ENCODE measurements at regions not wholly inside any gene's neighbourhood (a gene's known extent, or its start where the extent isn't known, plus 50 kb on each side); places are given as distances from the start of the nearest gene placed in this dataset.
"Not testable (repeated sequence)": the region's sequence is repeated elsewhere in the genome, so short reads cannot be mapped to it uniquely, and the experiment has no call there.

DNA sequence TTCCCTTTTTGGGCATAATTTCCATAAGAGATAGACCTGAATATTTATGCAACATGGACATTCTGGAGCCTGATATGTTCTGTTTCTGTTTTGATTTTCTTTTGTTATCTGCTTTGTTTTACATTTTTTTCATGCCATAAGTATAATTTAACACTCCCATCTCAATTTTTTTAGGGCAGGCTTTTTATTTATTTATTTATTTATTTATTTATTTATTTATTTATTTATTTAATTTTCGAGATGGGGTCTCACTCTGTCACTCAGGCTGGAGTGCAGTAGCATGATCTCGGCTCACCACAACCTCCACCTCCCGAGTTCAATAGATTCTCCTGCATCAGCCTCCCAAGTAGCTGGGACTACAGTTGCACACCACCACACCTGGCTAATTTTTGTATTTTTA is 427.6 kb downstream of the ZNF804A start:
- H2BK12ac ChIP-seq (ENCODE audit: low read length in 2 of 2); H2BK5ac ChIP-seq (ENCODE audit: low read depth, low read length, poor library complexity, severe bottlenecking); H3K23ac ChIP-seq (ENCODE audit: low read length in 2 of 2); H2AK5ac ChIP-seq (ENCODE audit: low read length, severe bottlenecking); H3K14ac ChIP-seq (ENCODE audit: low read length in 2 of 2); DNase-seq; H3K27ac ChIP-seq (ENCODE audit: low read length, poor library complexity, severe bottlenecking); H3K4me1 ChIP-seq (ENCODE audit: control insufficient read depth, insufficient read depth, low read depth, low read length); H3K18ac ChIP-seq (ENCODE audit: low read depth in 1 of 2, low read length in 2 of 2); H3K27me3 ChIP-seq (ENCODE audit: control insufficient read depth in 1 of 2, insufficient read depth in 1 of 2, low read length in 2 of 2); H4K91ac ChIP-seq (ENCODE audit: low read length); H3K79me1 ChIP-seq (replicated peaks; ENCODE audit: low read length, poor library complexity, severe bottlenecking); H3K9ac ChIP-seq (ENCODE audit: low read length); H4K8ac ChIP-seq (ENCODE audit: low read length); H3K4ac ChIP-seq (ENCODE audit: low read depth in 1 of 2, low read length in 2 of 2); H3K4me3 ChIP-seq (ENCODE audit: insufficient read depth in 1 of 2, low read depth in 1 of 2, low read length in 2 of 2); H2BK15ac ChIP-seq (ENCODE audit: low read depth, poor library complexity, severe bottlenecking); H2BK120ac ChIP-seq (ENCODE audit: low read depth, low read length); H3K36me3 ChIP-seq (ENCODE audit: control insufficient read depth in 1 of 2, insufficient read depth in 2 of 2, low read depth in 1 of 2, low read length in 2 of 2); H2AFZ ChIP-seq (ENCODE audit: low read depth, low read length); H3K4me2 ChIP-seq (ENCODE audit: low read length, poor library complexity, severe bottlenecking): not testable (repeated sequence)
- 94% methylated on average over 2 of the region's 3 CpGs for WGBS
- peaks cover 31% of the 10 kb centered on the region for H3K9me3 ChIP-seq (ENCODE audit: control insufficient read depth, low read length)

DNA sequence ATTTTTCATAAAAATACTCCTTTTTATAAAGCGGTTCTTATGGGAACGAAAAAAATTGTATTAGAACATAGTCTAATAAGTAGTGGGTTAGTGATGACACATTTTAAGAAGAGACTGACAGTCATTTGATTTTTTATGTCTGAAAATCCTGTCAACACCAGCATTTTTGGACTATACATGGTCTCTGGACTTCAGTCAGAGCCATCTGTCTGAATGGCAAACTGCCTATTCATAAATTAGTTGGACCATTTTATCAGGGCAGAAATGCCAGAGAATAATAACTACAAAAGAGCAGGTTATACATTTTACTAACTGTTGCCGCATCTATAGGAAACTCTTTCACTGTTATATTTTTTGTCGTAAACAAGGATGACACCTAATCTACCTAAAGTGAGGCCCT is 437.6 kb downstream of the ZNF804A start:
- H3K9ac ChIP-seq (ENCODE audit: low read length): no peak overlapping the region
- no peak overlapping the region for H2BK5ac ChIP-seq (ENCODE audit: low read depth, low read length, poor library complexity, severe bottlenecking)
- no peaks in the 10 kb centered on the region for H3K36me3 ChIP-seq (ENCODE audit: control insufficient read depth in 1 of 2, insufficient read depth in 2 of 2, low read depth in 1 of 2, low read length in 2 of 2)
- H2AFZ ChIP-seq (ENCODE audit: low read depth, low read length): no peak overlapping the region
- no peak for DNase-seq
- no peaks in the 10 kb centered on the region for H3K4me1 ChIP-seq (ENCODE audit: control insufficient read depth, insufficient read depth, low read depth, low read length)
- H3K18ac ChIP-seq (ENCODE audit: low read depth in 1 of 2, low read length in 2 of 2): no peak overlapping the region
- H4K91ac ChIP-seq (ENCODE audit: low read length): no peak overlapping the region
- H2BK12ac ChIP-seq (ENCODE audit: low read length in 2 of 2): no peak overlapping the region
- no peaks in the 10 kb centered on the region for H3K27me3 ChIP-seq (ENCODE audit: control insufficient read depth in 1 of 2, insufficient read depth in 1 of 2, low read length in 2 of 2)
- no peak overlapping the region for H2BK120ac ChIP-seq (ENCODE audit: low read depth, low read length)
- H3K79me1 ChIP-seq (replicated peaks; ENCODE audit: low read length, poor library complexity, severe bottlenecking): no peaks in the 10 kb centered on the region
- H3K9me3 ChIP-seq (ENCODE audit: control insufficient read depth, low read length): peaks cover 37% of the 10 kb centered on the region
- WGBS: no CpG with 5 or more reads among the region's 4 CpGs
- H2BK15ac ChIP-seq (ENCODE audit: low read depth, poor library complexity, severe bottlenecking): no peak overlapping the region
- H3K4me3 ChIP-seq (ENCODE audit: insufficient read depth in 1 of 2, low read depth in 1 of 2, low read length in 2 of 2): no peak overlapping the region
- no peak overlapping the region for H3K4ac ChIP-seq (ENCODE audit: low read depth in 1 of 2, low read length in 2 of 2)
- H4K8ac ChIP-seq (ENCODE audit: low read length): no peak overlapping the region
- H2AK5ac ChIP-seq (ENCODE audit: low read length, severe bottlenecking): no peak overlapping the region
- H3K14ac ChIP-seq (ENCODE audit: low read length in 2 of 2): no peak overlapping the region
- no peak overlapping the region for H3K27ac ChIP-seq (ENCODE audit: low read length, poor library complexity, severe bottlenecking)
- no peak overlapping the region for H3K23ac ChIP-seq (ENCODE audit: low read length in 2 of 2)
- H3K4me2 ChIP-seq (ENCODE audit: low read length, poor library complexity, severe bottlenecking): no peak overlapping the region

DNA sequence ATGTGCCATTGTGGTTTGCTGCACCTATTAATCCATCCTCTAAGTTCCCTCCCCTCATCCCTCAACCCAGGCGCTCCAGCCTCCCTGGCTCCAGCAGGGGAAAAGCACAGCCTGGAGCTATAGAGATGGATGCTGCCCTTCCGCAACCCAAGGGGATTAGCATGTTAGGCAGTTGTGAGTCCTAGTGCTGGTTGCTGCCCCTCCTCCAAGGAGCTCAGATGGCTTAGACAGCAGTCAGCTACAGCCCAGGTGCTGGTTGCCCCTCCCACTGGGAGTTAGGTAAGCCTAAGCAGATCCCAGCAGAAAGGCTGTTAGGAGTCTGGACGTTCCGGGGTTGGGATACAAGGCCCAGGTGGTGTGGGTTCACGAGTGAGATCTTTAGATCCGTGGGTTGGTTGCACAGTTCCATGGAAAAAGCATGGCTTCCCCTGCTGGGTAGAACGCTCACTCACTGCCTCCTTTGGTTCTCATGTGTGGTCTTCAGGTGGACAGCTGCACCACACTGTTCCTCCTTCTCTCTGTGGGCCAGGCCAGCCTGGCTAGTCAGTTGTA is 446.1 kb downstream of the ZNF804A start:
- H4K91ac ChIP-seq (ENCODE audit: low read length): no peak overlapping the region
- H3K9ac ChIP-seq (ENCODE audit: low read length): no peak overlapping the region
- H3K79me1 ChIP-seq (replicated peaks; ENCODE audit: low read length, poor library complexity, severe bottlenecking): no peaks in the 10 kb centered on the region
- no peak overlapping the region for H2AFZ ChIP-seq (ENCODE audit: low read depth, low read length)
- no peak overlapping the region for H2BK5ac ChIP-seq (ENCODE audit: low read depth, low read length, poor library complexity, severe bottlenecking)
- H2AK5ac ChIP-seq (ENCODE audit: low read length, severe bottlenecking): no peak overlapping the region
- H2BK15ac ChIP-seq (ENCODE audit: low read depth, poor library complexity, severe bottlenecking): no peak overlapping the region
- no peak overlapping the region for H3K18ac ChIP-seq (ENCODE audit: low read depth in 1 of 2, low read length in 2 of 2)
- H3K4ac ChIP-seq (ENCODE audit: low read depth in 1 of 2, low read length in 2 of 2): no peak overlapping the region
- no peaks in the 10 kb centered on the region for H3K4me1 ChIP-seq (ENCODE audit: control insufficient read depth, insufficient read depth, low read depth, low read length)
- 92% methylated on average over 7 of the region's 7 CpGs for WGBS
- peaks cover 47% of the 10 kb centered on the region for H3K9me3 ChIP-seq (ENCODE audit: control insufficient read depth, low read length)
- DNase-seq: no peak
- no peak overlapping the region for H3K23ac ChIP-seq (ENCODE audit: low read length in 2 of 2)
- no peak overlapping the region for H3K4me2 ChIP-seq (ENCODE audit: low read length, poor library complexity, severe bottlenecking)
- no peak overlapping the region for H3K14ac ChIP-seq (ENCODE audit: low read length in 2 of 2)
- H4K8ac ChIP-seq (ENCODE audit: low read length): peak overlapping the region; percentile 41
- H3K27ac ChIP-seq (ENCODE audit: low read length, poor library complexity, severe bottlenecking): no peak overlapping the region
- peaks cover 0 to 3% of the 10 kb centered on the region in 2 experiments for H3K36me3 ChIP-seq (ENCODE audit: control insufficient read depth in 1 of 2, insufficient read depth in 2 of 2, low read depth in 1 of 2, low read length in 2 of 2)
- no peaks in the 10 kb centered on the region for H3K27me3 ChIP-seq (ENCODE audit: control insufficient read depth in 1 of 2, insufficient read depth in 1 of 2, low read length in 2 of 2)
- no peak overlapping the region for H2BK12ac ChIP-seq (ENCODE audit: low read length in 2 of 2)
- peak overlapping the region in 1 of 2 experiments; percentile 20 for H3K4me3 ChIP-seq (ENCODE audit: insufficient read depth in 1 of 2, low read depth in 1 of 2, low read length in 2 of 2)
- no peak overlapping the region for H2BK120ac ChIP-seq (ENCODE audit: low read depth, low read length)

DNA sequence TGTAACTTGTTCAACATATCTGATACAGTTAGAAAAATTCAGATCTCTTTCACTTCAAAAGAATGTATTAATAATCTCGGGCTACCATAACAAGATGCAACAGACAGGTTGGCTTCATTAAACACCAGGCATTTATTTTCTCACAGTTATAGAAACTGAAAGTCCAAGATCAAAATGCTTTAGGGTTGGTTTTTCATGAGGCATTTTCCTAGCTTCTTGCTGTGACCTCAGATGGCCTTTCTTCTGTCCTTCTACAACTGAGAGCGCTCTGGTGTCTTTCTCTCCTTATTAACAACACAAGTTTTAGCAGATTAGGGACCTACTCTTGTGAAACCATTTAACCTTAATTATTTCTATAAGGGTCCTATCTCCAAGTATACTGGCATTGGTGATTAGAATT is 452.5 kb downstream of the ZNF804A start:
- Histone ChIP-seq H3K79me1 (replicated peaks; ENCODE audit: low read length, poor library complexity, severe bottlenecking) (no peaks in the 10 kb centered on the region), H2BK5ac (ENCODE audit: low read depth, low read length, poor library complexity, severe bottlenecking) (no peak overlapping the region), H3K27ac (ENCODE audit: low read length, poor library complexity, severe bottlenecking) (no peak overlapping the region), H2BK120ac (ENCODE audit: low read depth, low read length) (no peak overlapping the region), H3K36me3 (ENCODE audit: control insufficient read depth in 1 of 2, insufficient read depth in 2 of 2, low read depth in 1 of 2, low read length in 2 of 2) (no peaks in the 10 kb centered on the region), H3K4me1 (ENCODE audit: control insufficient read depth, insufficient read depth, low read depth, low read length) (no peaks in the 10 kb centered on the region), H3K27me3 (ENCODE audit: control insufficient read depth in 1 of 2, insufficient read depth in 1 of 2, low read length in 2 of 2) (no peaks in the 10 kb centered on the region), H4K8ac (ENCODE audit: low read length) (no peak overlapping the region), H3K4me2 (ENCODE audit: low read length, poor library complexity, severe bottlenecking) (no peak overlapping the region), H2BK15ac (ENCODE audit: low read depth, poor library complexity, severe bottlenecking) (no peak overlapping the region), H3K14ac (ENCODE audit: low read length in 2 of 2) (no peak overlapping the region), H3K4ac (ENCODE audit: low read depth in 1 of 2, low read length in 2 of 2) (no peak overlapping the region), H3K9me3 (ENCODE audit: control insufficient read depth, low read length) (peaks cover 33% of the 10 kb centered on the region), H3K18ac (ENCODE audit: low read depth in 1 of 2, low read length in 2 of 2) (no peak overlapping the region), H4K91ac (ENCODE audit: low read length) (no peak overlapping the region), H3K23ac (ENCODE audit: low read length in 2 of 2) (no peak overlapping the region), H2AK5ac (ENCODE audit: low read length, severe bottlenecking) (no peak overlapping the region), H2BK12ac (ENCODE audit: low read length in 2 of 2) (no peak overlapping the region), H3K4me3 (ENCODE audit: insufficient read depth in 1 of 2, low read depth in 1 of 2, low read length in 2 of 2) (no peak overlapping the region), H2AFZ (ENCODE audit: low read depth, low read length) (no peak overlapping the region), H3K9ac (ENCODE audit: low read length) (no peak overlapping the region)
- 95% methylated on average over 2 of the region's 2 CpGs for WGBS
- no peak for DNase-seq
